RWPE2 (cell line): ENCODE measurements at regions not wholly inside any gene's neighbourhood (a gene's known extent, or its start where the extent isn't known, plus 50 kb on each side); places are given as distances from the start of the nearest gene placed in this dataset.

Experiments used
- ATAC-seq: fragments of 200-7000 bp; cut with Tn5 transposase; 3 replicates; pipeline ENCODE4 v1.9.1; 2021; ENCODE audit warnings: low read depth
- DNase-seq: peaks from one replicate; pipeline ENCODE4 v3.0.0-alpha.2; 2020; ENCODE audit warnings: low spot score
- H3K27ac ChIP-seq: fragments of 450-650 bp; 2 replicates; pipeline ENCODE4 v1.5.1; 2017; ENCODE audit warnings: mild to moderate bottlenecking; ENCODE audit not compliant: poor library complexity, severe bottlenecking
- H3K27me3 ChIP-seq: fragments of 250-450 bp; sonication (Bioruptor Pico); 2 replicates; pipeline ENCODE4 v1.5.1; 2021; ENCODE audit warnings: mild to moderate bottlenecking, moderate library complexity; ENCODE audit not compliant: insufficient read depth, poor library complexity, severe bottlenecking
- H3K36me3 ChIP-seq: fragments of 250-450 bp; sonication (Bioruptor Pico); 2 replicates; pipeline ENCODE4 v1.5.1; 2020; ENCODE audit warnings: low read depth, mild to moderate bottlenecking, moderate library complexity
- H3K4me1 ChIP-seq: fragments of 250-450 bp; sonication (Bioruptor Pico); 2 replicates; pipeline ENCODE4 v1.5.1; 2021; ENCODE audit warnings: mild to moderate bottlenecking, moderate library complexity; ENCODE audit not compliant: insufficient read depth, poor library complexity, severe bottlenecking
- H3K4me3 ChIP-seq: fragments of 250-450 bp; sonication (Bioruptor Pico); 2 replicates; pipeline ENCODE4 v1.5.1; 2021; ENCODE audit warnings: mild to moderate bottlenecking, moderate library complexity; ENCODE audit not compliant: severe bottlenecking
- H3K9me3 ChIP-seq: fragments of 250-450 bp; sonication (Bioruptor Pico); 2 replicates; pipeline ENCODE4 v1.5.1; 2021; ENCODE audit warnings: mild to moderate bottlenecking, moderate library complexity; ENCODE audit not compliant: severe bottlenecking
- TF ChIP-seq, protein P1 (sequence below): fragments of 450-650 bp; IDR thresholded peaks from one replicate; pipeline ENCODE4 v1.5.1; 2017; ENCODE audit warnings: mild to moderate bottlenecking, moderate library complexity; ENCODE audit not compliant: poor library complexity, severe bottlenecking

DNA sequence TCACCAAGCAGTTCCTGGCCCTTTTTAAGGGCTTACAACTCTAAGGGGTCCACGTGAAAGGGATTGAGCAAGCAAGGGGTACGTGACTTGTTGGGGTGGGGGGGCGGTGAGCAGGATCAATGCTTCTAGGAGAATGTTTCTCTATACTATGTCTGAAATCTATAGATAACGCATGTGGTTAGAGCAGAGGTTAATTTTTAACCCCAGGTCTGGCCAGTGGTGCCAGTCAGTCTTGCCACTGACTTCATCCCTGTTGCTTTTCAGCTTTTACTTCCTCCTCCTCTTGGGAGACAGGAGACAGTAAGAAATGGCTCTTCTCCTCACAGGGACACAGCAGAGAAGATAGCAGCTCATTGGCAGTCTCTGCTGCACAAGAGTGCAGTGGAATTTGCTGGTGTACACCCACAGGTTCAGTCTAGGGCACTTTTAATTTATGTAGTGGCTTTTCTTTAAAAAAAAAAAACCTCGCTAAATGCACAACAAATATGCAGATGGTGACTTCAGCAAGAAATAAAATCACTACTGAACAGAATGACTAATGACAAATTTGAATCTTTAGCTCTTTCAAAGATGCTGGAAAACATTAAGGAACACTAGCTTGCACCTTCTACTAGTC lies 190.5 kb downstream of the CCNG2 start:
- Histone ChIP-seq H3K27me3 (no peaks in the 10 kb centered on the region), H3K27ac (no peak overlapping the region), H3K9me3 (no peaks in the 10 kb centered on the region), H3K4me3 (no peak overlapping the region), H3K4me1 (peaks cover 7% of the 10 kb centered on the region), H3K36me3 (no peaks in the 10 kb centered on the region)
- TF ChIP-seq, protein P1, sequence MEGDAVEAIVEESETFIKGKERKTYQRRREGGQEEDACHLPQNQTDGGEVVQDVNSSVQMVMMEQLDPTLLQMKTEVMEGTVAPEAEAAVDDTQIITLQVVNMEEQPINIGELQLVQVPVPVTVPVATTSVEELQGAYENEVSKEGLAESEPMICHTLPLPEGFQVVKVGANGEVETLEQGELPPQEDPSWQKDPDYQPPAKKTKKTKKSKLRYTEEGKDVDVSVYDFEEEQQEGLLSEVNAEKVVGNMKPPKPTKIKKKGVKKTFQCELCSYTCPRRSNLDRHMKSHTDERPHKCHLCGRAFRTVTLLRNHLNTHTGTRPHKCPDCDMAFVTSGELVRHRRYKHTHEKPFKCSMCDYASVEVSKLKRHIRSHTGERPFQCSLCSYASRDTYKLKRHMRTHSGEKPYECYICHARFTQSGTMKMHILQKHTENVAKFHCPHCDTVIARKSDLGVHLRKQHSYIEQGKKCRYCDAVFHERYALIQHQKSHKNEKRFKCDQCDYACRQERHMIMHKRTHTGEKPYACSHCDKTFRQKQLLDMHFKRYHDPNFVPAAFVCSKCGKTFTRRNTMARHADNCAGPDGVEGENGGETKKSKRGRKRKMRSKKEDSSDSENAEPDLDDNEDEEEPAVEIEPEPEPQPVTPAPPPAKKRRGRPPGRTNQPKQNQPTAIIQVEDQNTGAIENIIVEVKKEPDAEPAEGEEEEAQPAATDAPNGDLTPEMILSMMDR: no peak
- ATAC-seq (no peak), DNase-seq (no peak)

DNA sequence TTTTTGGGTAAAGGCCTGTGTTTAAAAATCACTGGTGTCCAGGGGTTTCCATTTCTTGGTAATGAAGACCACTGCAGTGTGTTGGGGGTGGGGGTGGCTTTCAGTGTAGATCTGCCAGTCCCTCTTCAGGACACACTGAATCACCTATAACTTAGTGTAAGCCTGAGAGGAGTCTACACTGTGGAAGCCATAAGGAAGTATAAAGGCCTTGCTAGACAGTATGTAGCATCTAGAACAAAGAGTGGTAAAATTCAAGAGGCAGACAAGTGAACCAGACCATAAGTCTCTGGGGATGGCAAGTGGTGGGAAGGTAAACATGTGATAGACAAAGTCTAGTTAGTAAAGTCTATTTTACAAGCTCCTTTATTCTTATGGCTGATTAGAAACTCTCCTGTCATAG lies 191.8 kb downstream of the CCNG2 start:
- no peak overlapping the region for H3K27ac ChIP-seq
- DNase-seq (no peak), ATAC-seq (no peak)
- H3K9me3 ChIP-seq: no peaks in the 10 kb centered on the region
- H3K4me3 ChIP-seq: no peak overlapping the region
- TF ChIP-seq, protein P1: no peak
- no peaks in the 10 kb centered on the region for H3K27me3 ChIP-seq
- no peaks in the 10 kb centered on the region for H3K36me3 ChIP-seq
- H3K4me1 ChIP-seq: peaks cover 4% of the 10 kb centered on the region

DNA sequence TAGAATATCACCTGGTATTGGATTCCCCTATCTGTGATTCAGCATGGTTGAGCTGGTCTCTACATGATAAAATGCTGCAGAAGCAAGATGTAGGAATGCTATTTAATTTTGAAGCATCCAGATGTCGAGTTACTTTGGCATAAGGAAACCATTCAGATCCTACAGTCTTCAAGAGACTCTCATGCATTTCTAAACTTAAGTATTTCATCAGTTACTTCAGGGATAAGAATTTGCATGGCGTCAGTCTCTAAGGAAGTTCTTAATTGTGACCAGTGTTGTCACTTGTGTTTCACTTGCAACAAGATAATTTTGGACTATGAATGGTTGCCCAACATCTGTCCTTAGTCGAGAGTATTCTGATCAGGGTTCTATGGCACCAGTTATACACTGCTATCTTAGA lies 192.4 kb downstream of the CCNG2 start:
- Histone ChIP-seq H3K27me3 (no peaks in the 10 kb centered on the region), H3K9me3 (no peaks in the 10 kb centered on the region), H3K4me1 (no peaks in the 10 kb centered on the region), H3K27ac (no peak overlapping the region), H3K36me3 (no peaks in the 10 kb centered on the region), H3K4me3 (no peak overlapping the region)
- DNase-seq: no peak
- ATAC-seq: no peak
- TF ChIP-seq, protein P1: no peak

- H3K27me3 ChIP-seq: no peaks in the 10 kb centered on the region
- DNase-seq (no peak), ATAC-seq (peak; percentile 74; the same call in 2 of the 3 replicates)
- H3K4me1 ChIP-seq: no peaks in the 10 kb centered on the region
- H3K36me3 ChIP-seq: no peaks in the 10 kb centered on the region
- no peaks in the 10 kb centered on the region for H3K9me3 ChIP-seq
- no peak overlapping the region for H3K27ac ChIP-seq
- TF ChIP-seq, protein P1: no peak
- H3K4me3 ChIP-seq: no peak overlapping the region
Observed at GRCh38 chr4:77349796-77350195, 192.8 kb downstream of the CCNG2 start.

- Histone ChIP-seq H3K4me1 (no peaks in the 10 kb centered on the region), H3K36me3 (no peaks in the 10 kb centered on the region), H3K27me3 (no peaks in the 10 kb centered on the region), H3K9me3 (no peaks in the 10 kb centered on the region), H3K27ac (no peak overlapping the region), H3K4me3 (no peak overlapping the region)
- ATAC-seq (no peak), DNase-seq (no peak)
- TF ChIP-seq, protein P1: no peak
Observed at GRCh38 chr4:77352192-77352591, 195.2 kb downstream of the CCNG2 start.
